ENCODE measurements at regions not wholly inside any gene's neighbourhood (a gene's known extent, or its start where the extent isn't known, plus 50 kb on each side); places are given as distances from the start of the nearest gene placed in this dataset.

GRCh38 chr13:81025091-81025490, 684.2 kb upstream of the SPRY2 start:
- TF ChIP-seq, protein P1, sequence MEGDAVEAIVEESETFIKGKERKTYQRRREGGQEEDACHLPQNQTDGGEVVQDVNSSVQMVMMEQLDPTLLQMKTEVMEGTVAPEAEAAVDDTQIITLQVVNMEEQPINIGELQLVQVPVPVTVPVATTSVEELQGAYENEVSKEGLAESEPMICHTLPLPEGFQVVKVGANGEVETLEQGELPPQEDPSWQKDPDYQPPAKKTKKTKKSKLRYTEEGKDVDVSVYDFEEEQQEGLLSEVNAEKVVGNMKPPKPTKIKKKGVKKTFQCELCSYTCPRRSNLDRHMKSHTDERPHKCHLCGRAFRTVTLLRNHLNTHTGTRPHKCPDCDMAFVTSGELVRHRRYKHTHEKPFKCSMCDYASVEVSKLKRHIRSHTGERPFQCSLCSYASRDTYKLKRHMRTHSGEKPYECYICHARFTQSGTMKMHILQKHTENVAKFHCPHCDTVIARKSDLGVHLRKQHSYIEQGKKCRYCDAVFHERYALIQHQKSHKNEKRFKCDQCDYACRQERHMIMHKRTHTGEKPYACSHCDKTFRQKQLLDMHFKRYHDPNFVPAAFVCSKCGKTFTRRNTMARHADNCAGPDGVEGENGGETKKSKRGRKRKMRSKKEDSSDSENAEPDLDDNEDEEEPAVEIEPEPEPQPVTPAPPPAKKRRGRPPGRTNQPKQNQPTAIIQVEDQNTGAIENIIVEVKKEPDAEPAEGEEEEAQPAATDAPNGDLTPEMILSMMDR (IDR thresholded peaks at IDR 0.05; ENCODE audit: insufficient read depth, low read length), result no peak
- TF ChIP-seq POLR2AphosphoS5 (IDR thresholded peaks at IDR 0.05; ENCODE audit: low read depth), result no peak
- TF ChIP-seq GABPA (IDR thresholded peaks at IDR 0.05; ENCODE audit: low read depth), result no peak
- TF ChIP-seq, protein P2, sequence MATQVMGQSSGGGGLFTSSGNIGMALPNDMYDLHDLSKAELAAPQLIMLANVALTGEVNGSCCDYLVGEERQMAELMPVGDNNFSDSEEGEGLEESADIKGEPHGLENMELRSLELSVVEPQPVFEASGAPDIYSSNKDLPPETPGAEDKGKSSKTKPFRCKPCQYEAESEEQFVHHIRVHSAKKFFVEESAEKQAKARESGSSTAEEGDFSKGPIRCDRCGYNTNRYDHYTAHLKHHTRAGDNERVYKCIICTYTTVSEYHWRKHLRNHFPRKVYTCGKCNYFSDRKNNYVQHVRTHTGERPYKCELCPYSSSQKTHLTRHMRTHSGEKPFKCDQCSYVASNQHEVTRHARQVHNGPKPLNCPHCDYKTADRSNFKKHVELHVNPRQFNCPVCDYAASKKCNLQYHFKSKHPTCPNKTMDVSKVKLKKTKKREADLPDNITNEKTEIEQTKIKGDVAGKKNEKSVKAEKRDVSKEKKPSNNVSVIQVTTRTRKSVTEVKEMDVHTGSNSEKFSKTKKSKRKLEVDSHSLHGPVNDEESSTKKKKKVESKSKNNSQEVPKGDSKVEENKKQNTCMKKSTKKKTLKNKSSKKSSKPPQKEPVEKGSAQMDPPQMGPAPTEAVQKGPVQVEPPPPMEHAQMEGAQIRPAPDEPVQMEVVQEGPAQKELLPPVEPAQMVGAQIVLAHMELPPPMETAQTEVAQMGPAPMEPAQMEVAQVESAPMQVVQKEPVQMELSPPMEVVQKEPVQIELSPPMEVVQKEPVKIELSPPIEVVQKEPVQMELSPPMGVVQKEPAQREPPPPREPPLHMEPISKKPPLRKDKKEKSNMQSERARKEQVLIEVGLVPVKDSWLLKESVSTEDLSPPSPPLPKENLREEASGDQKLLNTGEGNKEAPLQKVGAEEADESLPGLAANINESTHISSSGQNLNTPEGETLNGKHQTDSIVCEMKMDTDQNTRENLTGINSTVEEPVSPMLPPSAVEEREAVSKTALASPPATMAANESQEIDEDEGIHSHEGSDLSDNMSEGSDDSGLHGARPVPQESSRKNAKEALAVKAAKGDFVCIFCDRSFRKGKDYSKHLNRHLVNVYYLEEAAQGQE (IDR thresholded peaks at IDR 0.05; ENCODE audit: insufficient replicate concordance, low read depth), result no peak

All from HL-60 (cell line).